CD4-positive, CD25-positive, alpha-beta regulatory T cell (primary cell): ENCODE measurements at regions not wholly inside any gene's neighbourhood (a gene's known extent, or its start where the extent isn't known, plus 50 kb on each side); places are given as distances from the start of the nearest gene placed in this dataset.

Experiments
- ATAC-seq, 2 donors: fragments of 150-1000 bp; cut with Tn5 transposase; one replicate each; pipeline ENCODE4 v1.10.0; 2021; ENCODE audit warnings: low read depth in 2 of 2, moderate number of reproducible peaks in 2 of 2, moderate library complexity in 1 of 2
- DNase-seq, 3 donors: peaks; one replicate each; pipeline versions ENCODE4 v3.0.0 to v3.0.0-alpha.2; 2012 to 2022; ENCODE audit warnings: mixed read lengths in 1 of 3
- H3K27ac ChIP-seq: one replicate; pipeline ENCODE4 v1.7.0; 2013; ENCODE audit warnings: mild to moderate bottlenecking, low read length; ENCODE audit not compliant: insufficient read depth, poor library complexity, severe bottlenecking
- H3K27me3 ChIP-seq: one replicate; pipeline ENCODE4 v1.7.0; 2013; ENCODE audit warnings: low read length; ENCODE audit not compliant: control insufficient read depth, insufficient read depth
- H3K36me3 ChIP-seq: one replicate; pipeline ENCODE4 v1.7.0; 2013; ENCODE audit warnings: mild to moderate bottlenecking, low read length, moderate library complexity; ENCODE audit not compliant: control insufficient read depth, insufficient read depth
- H3K4me1 ChIP-seq: 2 replicates; pipeline ENCODE4 v1.7.0; 2013; ENCODE audit warnings: mild to moderate bottlenecking, low read length; ENCODE audit not compliant: insufficient read depth, control insufficient read depth, poor library complexity, severe bottlenecking
- H3K4me3 ChIP-seq: one replicate; pipeline ENCODE4 v1.7.0; 2013; ENCODE audit warnings: low read depth, mild to moderate bottlenecking, low read length, moderate library complexity
- H3K9me3 ChIP-seq, 2 experiments: 1 replicate in 1 of 2; 2 replicates in 1 of 2; pipeline ENCODE4 v1.7.0; 2013; ENCODE audit warnings: low read length in 2 of 2, mild to moderate bottlenecking in 1 of 2, moderate library complexity in 1 of 2; ENCODE audit not compliant: control insufficient read depth in 2 of 2
- H3K27ac Mint-ChIP-seq, 3 donors: one replicate each; pipeline ENCODE4 v1.8.0; 2020 to 2022; ENCODE audit warnings: mild to moderate bottlenecking in 3 of 3, mixed read lengths in 3 of 3, moderate library complexity in 2 of 3
- H3K27me3 Mint-ChIP-seq: one replicate; pipeline ENCODE4 v1.8.0; 2022; ENCODE audit warnings: mild to moderate bottlenecking, mixed read lengths
- H3K36me3 Mint-ChIP-seq: one replicate; pipeline ENCODE4 v1.8.0; 2020; ENCODE audit warnings: mixed read lengths
- H3K4me1 Mint-ChIP-seq, 4 donors: one replicate each; pipeline ENCODE4 v1.8.0; 2020 to 2022; ENCODE audit warnings: mixed read lengths in 4 of 4, mild to moderate bottlenecking in 1 of 4
- H3K4me3 Mint-ChIP-seq, 4 donors: one replicate each; pipeline ENCODE4 v1.8.0; 2020 to 2022; ENCODE audit warnings: mild to moderate bottlenecking in 4 of 4, mixed read lengths in 4 of 4, moderate library complexity in 3 of 4
- H3K9me3 Mint-ChIP-seq, 7 donors: one replicate each; pipeline ENCODE4 v1.8.0; 2020 to 2022; ENCODE audit warnings: mixed read lengths in 7 of 7, mild to moderate bottlenecking in 3 of 7, moderate library complexity in 2 of 7

- ATAC-seq = no peak
- no peaks in the 10 kb centered on the region for H3K36me3 Mint-ChIP-seq
- H3K27ac ChIP-seq = no peak overlapping the region
- H3K27me3 ChIP-seq = peaks cover 9% of the 10 kb centered on the region
- DNase-seq = no peak
- H3K4me1 ChIP-seq = no peaks in the 10 kb centered on the region
- no peaks in the 10 kb centered on the region for H3K4me1 Mint-ChIP-seq
- H3K27me3 Mint-ChIP-seq = peaks cover 49% of the 10 kb centered on the region
- H3K9me3 Mint-ChIP-seq = no peaks in the 10 kb centered on the region
- H3K36me3 ChIP-seq = no peaks in the 10 kb centered on the region
- H3K27ac Mint-ChIP-seq = no peak overlapping the region
- no peaks in the 10 kb centered on the region for H3K9me3 ChIP-seq
- H3K4me3 Mint-ChIP-seq = no peak overlapping the region
- no peak overlapping the region for H3K4me3 ChIP-seq
Measured at GRCh38 chr2:200737585-200737984, 74.1 kb upstream of the BZW1 start.

GRCh38 chr2:200738590-200738989 is 73.1 kb upstream of the BZW1 start:
- no peak overlapping the region for H3K4me3 Mint-ChIP-seq
- no peak overlapping the region for H3K27ac Mint-ChIP-seq
- H3K27me3 Mint-ChIP-seq = peaks cover 50% of the 10 kb centered on the region
- Histone ChIP-seq H3K9me3 (no peaks in the 10 kb centered on the region), H3K4me3 (no peak overlapping the region), H3K4me1 (no peaks in the 10 kb centered on the region), H3K27me3 (peaks cover 4% of the 10 kb centered on the region), H3K36me3 (no peaks in the 10 kb centered on the region), H3K27ac (no peak overlapping the region)
- H3K4me1 Mint-ChIP-seq = no peaks in the 10 kb centered on the region
- ATAC-seq = no peak
- no peaks in the 10 kb centered on the region for H3K9me3 Mint-ChIP-seq
- DNase-seq = no peak
- no peaks in the 10 kb centered on the region for H3K36me3 Mint-ChIP-seq

- H3K9me3 Mint-ChIP-seq = no peaks in the 10 kb centered on the region
- no peaks in the 10 kb centered on the region for H3K4me1 ChIP-seq
- no peak for DNase-seq
- H3K27me3 Mint-ChIP-seq = peaks cover 34% of the 10 kb centered on the region
- H3K27ac Mint-ChIP-seq = no peak overlapping the region
- H3K4me3 ChIP-seq = no peak overlapping the region
- no peak for ATAC-seq
- no peak overlapping the region for H3K4me3 Mint-ChIP-seq
- no peaks in the 10 kb centered on the region for H3K9me3 ChIP-seq
- peaks cover 4% of the 10 kb centered on the region for H3K27me3 ChIP-seq
- no peak overlapping the region for H3K27ac ChIP-seq
- H3K36me3 Mint-ChIP-seq = no peaks in the 10 kb centered on the region
- no peaks in the 10 kb centered on the region for H3K4me1 Mint-ChIP-seq
- no peaks in the 10 kb centered on the region for H3K36me3 ChIP-seq
Measured at GRCh38 chr2:200740907-200741306, 70.8 kb upstream of the BZW1 start.

GRCh38 chr2:200741468-200742202 is 70.1 kb upstream of the BZW1 start:
- H3K36me3 ChIP-seq = no peaks in the 10 kb centered on the region
- no peak overlapping the region for H3K27ac ChIP-seq
- no peak overlapping the region for H3K4me3 ChIP-seq
- Mint-ChIP-seq H3K36me3 (no peaks in the 10 kb centered on the region), H3K9me3 (no peaks in the 10 kb centered on the region), H3K4me3 (no peak overlapping the region), H3K27me3 (peaks cover 27% of the 10 kb centered on the region), H3K4me1 (no peaks in the 10 kb centered on the region), H3K27ac (no peak overlapping the region)
- no peaks in the 10 kb centered on the region for H3K9me3 ChIP-seq
- DNase-seq (no peak), ATAC-seq (no peak)
- H3K4me1 ChIP-seq = no peaks in the 10 kb centered on the region
- H3K27me3 ChIP-seq = peaks cover 2% of the 10 kb centered on the region

- Mint-ChIP-seq H3K4me3 (no peak overlapping the region), H3K27ac (no peak overlapping the region), H3K4me1 (no peaks in the 10 kb centered on the region), H3K36me3 (no peaks in the 10 kb centered on the region), H3K27me3 (peaks cover 20% of the 10 kb centered on the region), H3K9me3 (no peaks in the 10 kb centered on the region)
- Histone ChIP-seq H3K27me3 (peaks cover 1% of the 10 kb centered on the region), H3K4me3 (no peak overlapping the region), H3K27ac (no peak overlapping the region), H3K4me1 (no peaks in the 10 kb centered on the region), H3K36me3 (no peaks in the 10 kb centered on the region), H3K9me3 (no peaks in the 10 kb centered on the region)
- DNase-seq = no peak
- ATAC-seq = no peak
Measured at GRCh38 chr2:200742426-200742825, 69.3 kb upstream of the BZW1 start.

GRCh38 chr2:200743042-200743676 is 68.6 kb upstream of the BZW1 start:
- no peaks in the 10 kb centered on the region for H3K9me3 Mint-ChIP-seq
- no peak for DNase-seq
- Histone ChIP-seq H3K9me3 (no peaks in the 10 kb centered on the region), H3K36me3 (no peaks in the 10 kb centered on the region), H3K4me1 (no peaks in the 10 kb centered on the region), H3K27me3 (no peaks in the 10 kb centered on the region), H3K27ac (no peak overlapping the region), H3K4me3 (no peak overlapping the region)
- ATAC-seq = no peak
- peak overlapping the region in 1 of 3 donors; percentile 69 for H3K27ac Mint-ChIP-seq
- H3K36me3 Mint-ChIP-seq = no peaks in the 10 kb centered on the region
- no peaks in the 10 kb centered on the region for H3K4me1 Mint-ChIP-seq
- H3K27me3 Mint-ChIP-seq = peaks cover 21% of the 10 kb centered on the region
- no peak overlapping the region for H3K4me3 Mint-ChIP-seq

GRCh38 chr2:200744201-200744602 is 67.5 kb upstream of the BZW1 start:
- ATAC-seq = no peak
- no peak overlapping the region for H3K27ac Mint-ChIP-seq

GRCh38 chr2:200746301-200746700 is 65.4 kb upstream of the BZW1 start:
- no peak overlapping the region for H3K27ac ChIP-seq
- Mint-ChIP-seq H3K27me3 (peaks cover 19% of the 10 kb centered on the region), H3K4me1 (no peaks in the 10 kb centered on the region), H3K27ac (no peak overlapping the region), H3K9me3 (no peaks in the 10 kb centered on the region), H3K4me3 (no peak overlapping the region), H3K36me3 (no peaks in the 10 kb centered on the region)
- H3K4me1 ChIP-seq = no peaks in the 10 kb centered on the region
- H3K4me3 ChIP-seq = no peak overlapping the region
- ATAC-seq (no peak), DNase-seq (no peak)
- H3K9me3 ChIP-seq = no peaks in the 10 kb centered on the region
- H3K36me3 ChIP-seq = no peaks in the 10 kb centered on the region
- peaks cover 2% of the 10 kb centered on the region for H3K27me3 ChIP-seq

More at GRCh38 chr2:200744201-200744602, 67.5 kb upstream of the BZW1 start:
- Mint-ChIP-seq H3K4me3 (no peak overlapping the region), H3K27me3 (peaks cover 26% of the 10 kb centered on the region), H3K36me3 (no peaks in the 10 kb centered on the region), H3K9me3 (no peaks in the 10 kb centered on the region), H3K4me1 (no peaks in the 10 kb centered on the region)
- DNase-seq = no peak
- Histone ChIP-seq H3K4me1 (no peaks in the 10 kb centered on the region), H3K27me3 (no peaks in the 10 kb centered on the region), H3K4me3 (no peak overlapping the region), H3K27ac (no peak overlapping the region), H3K36me3 (no peaks in the 10 kb centered on the region), H3K9me3 (no peaks in the 10 kb centered on the region)
